Thyroid gland (tissue), 4 donors: ENCODE measurements at regions not wholly inside any gene's neighbourhood (a gene's known extent, or its start where the extent isn't known, plus 50 kb on each side); places are given as distances from the start of the nearest gene placed in this dataset.

Experiments
- DNase-seq, 2 donors: peaks; one replicate each; pipeline ENCODE4 v3.0.0-alpha.2; 2019
- H3K27ac ChIP-seq, 3 donors: fragments of 200-600 bp; sonication (generic); 1 replicate in 2 of 3; 2 replicates in 1 of 3; pipeline ENCODE4 v1.5.1; 2016 to 2019; ENCODE audit warnings: mild to moderate bottlenecking in 1 of 3, moderate library complexity in 1 of 3
- H3K27me3 ChIP-seq: fragments of 200-600 bp; sonication (generic); one replicate; pipeline ENCODE4 v1.5.1; 2019
- H3K36me3 ChIP-seq, 2 donors: fragments of 200-600 bp; sonication (generic); one replicate each; pipeline ENCODE4 v1.5.1; 2016 to 2019
- H3K4me1 ChIP-seq, 2 donors: fragments of 200-600 bp; sonication (generic); one replicate each; pipeline ENCODE4 v1.5.1; 2017 to 2019
- H3K4me3 ChIP-seq, 3 donors: fragments of 200-600 bp; sonication (generic); replicated peaks in 1 of 3; 1 replicate in 2 of 3; 2 replicates in 1 of 3; pipeline ENCODE4 v1.5.1; 2016; ENCODE audit warnings: mild to moderate bottlenecking in 1 of 3
- H3K9me3 ChIP-seq: fragments of 200-600 bp; sonication (generic); one replicate; pipeline ENCODE4 v1.5.1; 2017
- POLR2A ChIP-seq, 2 donors: fragments of 450-650 bp; IDR thresholded peaks; one replicate each; pipeline ENCODE4 v1.6.1; 2017; ENCODE audit warnings: antibody characterized with exemption in 2 of 2, mild to moderate bottlenecking in 2 of 2, moderate library complexity in 1 of 2
- WGBS, 2 donors: methylation state at CpG; one replicate each; pipeline ENCODE4 v1.1.5; 2017; 5-methylcytosine and 5-hydroxymethylcytosine counted together
- intact Hi-C: fragments of 100-400 bp; cut with DNase I; formaldehyde crosslinking; loops from one replicate; pipeline ENCODE4 v1.15.1; 2023
- TF ChIP-seq, protein P1 (sequence below), 6 experiments: fragments of 200-600 bp in 3 of 6; fragments of 450-650 bp in 3 of 6; sonication (generic) in 3 of 6; IDR thresholded peaks; one replicate each; pipeline ENCODE4 v1.5.1; 2016 to 2019; ENCODE audit warnings: antibody characterized with exemption in 6 of 6, mild to moderate bottlenecking in 2 of 6, inconsistent platforms in 1 of 6, moderate library complexity in 1 of 6

DNA sequence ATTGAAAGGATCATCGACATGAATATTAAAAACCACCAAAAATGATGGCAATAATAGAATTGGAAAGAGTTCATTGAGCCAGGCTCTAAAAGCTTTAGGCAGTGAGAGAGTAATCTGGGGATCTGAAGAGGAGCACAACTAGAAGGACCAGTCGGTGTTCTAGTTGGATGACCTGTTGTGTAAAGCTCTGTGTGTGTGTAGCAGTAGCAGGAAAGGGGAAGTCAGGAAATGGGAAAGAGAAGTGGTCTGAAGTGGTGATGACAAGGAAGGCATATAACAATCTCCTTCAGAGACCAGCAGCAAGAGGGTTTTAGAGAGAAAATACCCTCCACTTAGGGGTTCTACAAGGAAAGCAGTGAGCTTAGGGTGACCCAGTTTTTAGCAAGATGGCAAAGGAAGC is 539.2 kb downstream of the HTR7 start:
- intact Hi-C loops = no loop called here
- no peak overlapping the region for H3K27ac ChIP-seq
- DNase-seq = no peak
- no peaks in the 10 kb centered on the region for H3K36me3 ChIP-seq
- H3K4me3 ChIP-seq = no peak overlapping the region
- H3K27me3 ChIP-seq = no peaks in the 10 kb centered on the region
- H3K4me1 ChIP-seq = no peaks in the 10 kb centered on the region
- H3K9me3 ChIP-seq = no peaks in the 10 kb centered on the region
- WGBS, 2 donors = 59 to 61% methylated on average over 2 of the region's 2 CpGs
- TF ChIP-seq, protein P1, sequence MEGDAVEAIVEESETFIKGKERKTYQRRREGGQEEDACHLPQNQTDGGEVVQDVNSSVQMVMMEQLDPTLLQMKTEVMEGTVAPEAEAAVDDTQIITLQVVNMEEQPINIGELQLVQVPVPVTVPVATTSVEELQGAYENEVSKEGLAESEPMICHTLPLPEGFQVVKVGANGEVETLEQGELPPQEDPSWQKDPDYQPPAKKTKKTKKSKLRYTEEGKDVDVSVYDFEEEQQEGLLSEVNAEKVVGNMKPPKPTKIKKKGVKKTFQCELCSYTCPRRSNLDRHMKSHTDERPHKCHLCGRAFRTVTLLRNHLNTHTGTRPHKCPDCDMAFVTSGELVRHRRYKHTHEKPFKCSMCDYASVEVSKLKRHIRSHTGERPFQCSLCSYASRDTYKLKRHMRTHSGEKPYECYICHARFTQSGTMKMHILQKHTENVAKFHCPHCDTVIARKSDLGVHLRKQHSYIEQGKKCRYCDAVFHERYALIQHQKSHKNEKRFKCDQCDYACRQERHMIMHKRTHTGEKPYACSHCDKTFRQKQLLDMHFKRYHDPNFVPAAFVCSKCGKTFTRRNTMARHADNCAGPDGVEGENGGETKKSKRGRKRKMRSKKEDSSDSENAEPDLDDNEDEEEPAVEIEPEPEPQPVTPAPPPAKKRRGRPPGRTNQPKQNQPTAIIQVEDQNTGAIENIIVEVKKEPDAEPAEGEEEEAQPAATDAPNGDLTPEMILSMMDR (IDR thresholded peaks at IDR 0.05) = no peak
- no peak for TF ChIP-seq POLR2A (IDR thresholded peaks at IDR 0.05)

DNA sequence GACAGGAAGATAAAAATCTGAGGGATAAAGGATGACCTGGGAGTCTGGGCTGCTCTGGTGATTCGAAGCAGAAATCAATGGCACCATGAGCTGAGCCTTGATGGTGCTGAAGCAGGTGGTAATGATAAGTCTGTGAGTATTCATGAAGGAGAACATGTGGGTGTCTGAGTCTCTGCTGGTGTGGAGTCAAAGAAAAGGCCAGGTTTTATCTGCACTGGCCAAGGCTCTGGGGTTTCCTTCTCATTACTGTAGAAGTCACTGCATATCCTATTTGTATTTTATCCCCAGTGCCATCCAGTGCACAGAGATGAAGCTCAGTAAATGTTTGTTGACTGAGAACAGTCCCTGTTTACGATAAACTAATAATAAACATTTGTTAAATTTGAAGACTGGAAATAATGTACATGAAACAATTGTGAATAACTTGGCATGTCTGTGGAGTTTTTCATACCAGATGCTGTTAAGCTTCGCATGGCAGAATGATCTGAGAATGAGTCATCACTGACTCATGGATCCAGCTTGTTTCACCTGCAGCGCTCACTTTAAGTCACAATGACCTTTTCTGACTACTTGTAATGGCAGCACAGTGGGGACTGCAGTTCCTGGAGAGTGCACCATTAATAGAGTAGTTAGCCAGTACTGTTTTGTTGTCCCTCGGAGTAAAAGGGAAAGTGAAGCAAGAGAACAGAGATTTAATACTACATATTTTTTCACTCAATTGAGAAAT is 538.5 kb downstream of the HTR7 start:
- Histone ChIP-seq H3K27ac (no peak overlapping the region), H3K4me1 (no peaks in the 10 kb centered on the region), H3K27me3 (no peaks in the 10 kb centered on the region), H3K36me3 (no peaks in the 10 kb centered on the region), H3K9me3 (no peaks in the 10 kb centered on the region), H3K4me3 (no peak overlapping the region)
- intact Hi-C loops = no loop called here
- DNase-seq = peak in 1 of 2 donors; percentile 24
- WGBS, 2 donors = 54 to 67% methylated on average over 5 of the region's 5 CpGs
- TF ChIP-seq, protein P1 (IDR thresholded peaks at IDR 0.05) = no peak
- TF ChIP-seq POLR2A (IDR thresholded peaks at IDR 0.05) = no peak

DNA sequence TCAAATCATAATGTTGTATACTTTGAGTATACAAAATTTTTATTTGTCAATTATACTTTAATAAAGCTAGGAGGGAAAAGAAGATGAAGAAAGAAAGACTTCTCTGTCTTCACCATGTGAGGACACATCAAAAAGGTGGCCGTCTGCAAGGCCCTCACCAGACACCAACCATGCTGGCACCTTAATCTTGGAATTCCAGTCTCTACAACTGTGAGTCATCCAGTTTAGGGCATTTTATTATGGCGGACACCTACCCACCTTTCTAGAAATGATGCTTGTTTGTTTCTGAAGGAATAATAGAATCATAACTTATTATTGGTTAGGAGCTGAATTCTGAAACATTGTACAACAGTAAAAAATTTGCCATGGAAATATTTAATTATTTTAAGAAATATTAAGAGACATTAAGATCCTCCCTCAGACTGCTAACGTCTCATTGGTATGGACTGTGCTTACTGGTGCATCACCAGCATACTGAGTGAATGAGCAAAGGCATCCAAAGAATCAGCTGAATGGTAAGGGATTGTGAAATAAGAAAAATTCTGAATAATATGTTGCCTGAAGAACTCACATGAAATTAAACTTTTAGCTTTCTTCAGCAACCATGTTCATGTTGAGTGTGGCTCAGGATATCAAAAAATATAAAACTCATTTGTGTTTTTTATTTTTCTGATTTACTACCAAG is 536.6 kb downstream of the HTR7 start:
- 81 to 86% methylated on average over 3 of the region's 3 CpGs for WGBS, 2 donors

GRCh38 chr10:90326498-90327267 is 531.2 kb downstream of the HTR7 start:
- no peaks in the 10 kb centered on the region for H3K9me3 ChIP-seq
- H3K27ac ChIP-seq = no peak overlapping the region
- H3K27me3 ChIP-seq = no peaks in the 10 kb centered on the region
- TF ChIP-seq POLR2A (IDR thresholded peaks at IDR 0.05) = no peak
- TF ChIP-seq, protein P1 (IDR thresholded peaks at IDR 0.05) = no peak
- H3K36me3 ChIP-seq = no peaks in the 10 kb centered on the region
- intact Hi-C loops = no loop called here
- no peak overlapping the region for H3K4me3 ChIP-seq
- DNase-seq = no peak
- 76 to 84% methylated on average over 2 of the region's 2 CpGs for WGBS, 2 donors
- no peaks in the 10 kb centered on the region for H3K4me1 ChIP-seq

More for the DNA sequence above, 536.6 kb downstream of the HTR7 start:
- Histone ChIP-seq H3K27me3 (no peaks in the 10 kb centered on the region), H3K9me3 (no peaks in the 10 kb centered on the region), H3K4me1 (no peaks in the 10 kb centered on the region), H3K36me3 (no peaks in the 10 kb centered on the region), H3K4me3 (no peak overlapping the region), H3K27ac (no peak overlapping the region)
- TF ChIP-seq POLR2A (IDR thresholded peaks at IDR 0.05) = no peak
- TF ChIP-seq, protein P1 (IDR thresholded peaks at IDR 0.05) = no peak
- DNase-seq = no peak
- intact Hi-C loops = no loop called here
